B cell (primary cell): ENCODE measurements at regions not wholly inside any gene's neighbourhood (a gene's known extent, or its start where the extent isn't known, plus 50 kb on each side); places are given as distances from the start of the nearest gene placed in this dataset.

Source experiments
- ATAC-seq: fragments of 200-7000 bp; cut with Tn5 transposase; one replicate; pipeline ENCODE4 v1.10.0; 2021; ENCODE audit warnings: low read depth, mild to moderate bottlenecking, moderate number of reproducible peaks, moderate library complexity
- CTCF ChIA-PET: fragments of 350-600 bp; sonication (Branson Sonifier 250); formaldehyde crosslinking; loops from one replicate; lab custom pipeline; 2021; ENCODE audit warnings: antibody characterized with exemption, inconsistent platforms; lab: Charles Lee
- POLR2A ChIA-PET: fragments of 350-600 bp; sonication (Branson Sonifier 250); formaldehyde crosslinking; loops from one replicate; lab custom pipeline; 2021; ENCODE audit warnings: antibody characterized with exemption; lab: Charles Lee
- DNase-seq: peaks from one replicate; pipeline ENCODE4 v3.0.0; 2013
- H2AFZ ChIP-seq: 2 replicates; pipeline ENCODE4 v1.6.1; 2012; ENCODE audit warnings: mild to moderate bottlenecking, low read depth, low read length; ENCODE audit not compliant: insufficient read depth, poor library complexity, severe bottlenecking
- H3K27ac ChIP-seq, 2 donors: 1 replicate in 1 of 2; 2 replicates in 1 of 2; pipeline ENCODE4 v1.5.1; 2012 to 2013; ENCODE audit warnings: low read length in 2 of 2, mild to moderate bottlenecking in 2 of 2, moderate library complexity in 1 of 2
- H3K27me3 ChIP-seq, 4 experiments: fragments of 200-600 bp in 1 of 4; sonication (generic) in 1 of 4; replicated peaks in 1 of 4; 1 replicate in 2 of 4; 2 replicates in 2 of 4; pipeline versions ENCODE4 v1.6.1 to v1.7.0; 2013 to 2016; ENCODE audit warnings: low read length in 3 of 4, mild to moderate bottlenecking in 2 of 4, mixed read lengths in 1 of 4, moderate library complexity in 1 of 4; ENCODE audit not compliant: insufficient read depth in 4 of 4, control insufficient read depth in 3 of 4; ENCODE audit errors: control extremely low read depth in 1 of 4
- H3K36me3 ChIP-seq, 2 experiments: replicated peaks in 1 of 2; 1 replicate in 1 of 2; 2 replicates in 1 of 2; pipeline versions ENCODE4 v1.6.1 to v1.7.1; 2013; ENCODE audit warnings: low read length in 1 of 2; ENCODE audit not compliant: insufficient read depth in 2 of 2, control insufficient read depth in 1 of 2; ENCODE audit errors: control extremely low read depth in 1 of 2, extremely low read depth in 1 of 2
- H3K4me1 ChIP-seq, 2 donors: fragments of 200-600 bp in 1 of 2; sonication (generic) in 1 of 2; 1 replicate in 1 of 2; 2 replicates in 1 of 2; pipeline versions ENCODE4 v1.5.1 to v1.6.1; 2013 to 2017; ENCODE audit warnings: low read length in 2 of 2; ENCODE audit not compliant: control insufficient read depth in 2 of 2, insufficient read depth in 2 of 2
- H3K4me2 ChIP-seq: replicated peaks from 2 replicates; pipeline ENCODE3; 2012; ENCODE audit warnings: mild to moderate bottlenecking, low read depth, low read length; ENCODE audit not compliant: poor library complexity, severe bottlenecking
- H3K4me3 ChIP-seq, 5 experiments: fragments of 200-600 bp in 1 of 5; sonication (generic) in 1 of 5; 1 replicate in 3 of 5; 2 replicates in 2 of 5; pipeline versions ENCODE4 v1.5.1 to v1.7.0; 2011 to 2016; ENCODE audit warnings: low read length in 4 of 5, mild to moderate bottlenecking in 4 of 5, low read depth in 2 of 5, control low read depth in 1 of 5, moderate library complexity in 1 of 5; ENCODE audit not compliant: insufficient read depth in 1 of 5; ENCODE audit errors: control extremely low read depth in 1 of 5, extremely low read depth in 1 of 5
- H3K79me2 ChIP-seq: fragments of 200-600 bp; sonication (generic); one replicate; pipeline ENCODE4 v1.6.0; 2016; ENCODE audit warnings: low read length; ENCODE audit not compliant: control insufficient read depth, insufficient read depth
- H3K9ac ChIP-seq: fragments of 200-600 bp; sonication (generic); 2 replicates; pipeline ENCODE4 v1.6.1; 2017; ENCODE audit warnings: mild to moderate bottlenecking, low read length, moderate library complexity
- H3K9me3 ChIP-seq, 3 donors: one replicate each; pipeline versions ENCODE4 v1.6.1 to v1.7.1; 2013; ENCODE audit warnings: low read length in 2 of 3; ENCODE audit not compliant: control insufficient read depth in 2 of 3, insufficient read depth in 1 of 3; ENCODE audit errors: control extremely low read depth in 1 of 3
- H4K20me1 ChIP-seq: 2 replicates; pipeline ENCODE4 v1.6.0; 2012; ENCODE audit warnings: mild to moderate bottlenecking, low read length; ENCODE audit not compliant: insufficient read depth, control insufficient read depth, poor library complexity, severe bottlenecking
- H3K27ac Mint-ChIP-seq: one replicate; pipeline ENCODE4 v1.8.0; 2021; ENCODE audit warnings: mixed read lengths
- H3K27me3 Mint-ChIP-seq: one replicate; pipeline ENCODE4 v1.8.0; 2021; ENCODE audit warnings: mixed read lengths
- H3K4me1 Mint-ChIP-seq: one replicate; pipeline ENCODE4 v1.8.0; 2021; ENCODE audit warnings: mixed read lengths
- H3K4me3 Mint-ChIP-seq: one replicate; pipeline ENCODE4 v1.8.0; 2021; ENCODE audit warnings: mixed read lengths
- H3K9me3 Mint-ChIP-seq: one replicate; pipeline ENCODE4 v1.8.0; 2022; ENCODE audit warnings: mixed read lengths; ENCODE audit not compliant: insufficient read depth
- CTCF ChIP-seq: fragments of 200-600 bp; IDR thresholded peaks from one replicate; pipeline ENCODE4 v1.8.0; 2022; ENCODE audit warnings: antibody characterized with exemption, mild to moderate bottlenecking
- EZH2 ChIP-seq: IDR thresholded peaks from 2 replicates; pipeline ENCODE4 v1.6.1; 2012; ENCODE audit warnings: borderline replicate concordance, low read depth, mild to moderate bottlenecking, moderate library complexity, low read length; ENCODE audit not compliant: insufficient read depth, poor library complexity, severe bottlenecking
- WGBS: methylation state at CpG from one replicate; pipeline ENCODE4 v1.1.5; 2013; ENCODE audit warnings: missing lambda C conversion rate; ENCODE audit not compliant: insufficient coverage; 5-methylcytosine and 5-hydroxymethylcytosine counted together
- intact Hi-C: fragments of 100-400 bp; cut with micrococcal nuclease; formaldehyde crosslinking; loops from one replicate; pipeline ENCODE4 v1.10.0; 2022

GRCh38 chr1:56220021-56220420 is 359.3 kb downstream of the PLPP3 start:
- TF ChIP-seq EZH2 (no peak), CTCF (no peak)
- ChIA-PET CTCF (no interaction called here), POLR2A (no interaction called here)
- peaks cover 20% of the 10 kb centered on the region for H3K27me3 Mint-ChIP-seq
- H3K27ac ChIP-seq: no peak overlapping the region
- H3K4me3 ChIP-seq: no peak overlapping the region
- H3K9me3 ChIP-seq: no peaks in the 10 kb centered on the region
- H3K36me3 ChIP-seq: no peaks in the 10 kb centered on the region
- H2AFZ ChIP-seq: no peak overlapping the region
- no peaks in the 10 kb centered on the region for H3K9me3 Mint-ChIP-seq
- H3K4me1 Mint-ChIP-seq: no peaks in the 10 kb centered on the region
- intact Hi-C loops: no loop called here
- H3K4me2 ChIP-seq: no peak overlapping the region
- H3K9ac ChIP-seq: no peak overlapping the region
- no peaks in the 10 kb centered on the region for H3K27me3 ChIP-seq
- H4K20me1 ChIP-seq: no peaks in the 10 kb centered on the region
- 71% methylated on average over 1 of the region's 4 CpGs for WGBS
- H3K4me3 Mint-ChIP-seq: no peak overlapping the region
- no peaks in the 10 kb centered on the region for H3K4me1 ChIP-seq
- ATAC-seq (no peak), DNase-seq (no peak)
- H3K27ac Mint-ChIP-seq: no peak overlapping the region
- no peaks in the 10 kb centered on the region for H3K79me2 ChIP-seq

GRCh38 chr1:56218023-56218422 is 361.3 kb downstream of the PLPP3 start:
- ChIA-PET CTCF (no interaction called here), POLR2A (no interaction called here)
- no peak overlapping the region for H2AFZ ChIP-seq
- no peaks in the 10 kb centered on the region for H3K4me1 Mint-ChIP-seq
- H3K4me3 Mint-ChIP-seq: no peak overlapping the region
- WGBS: no CpG with 5 or more reads among the region's 4 CpGs
- no peak overlapping the region for H3K27ac ChIP-seq
- no peak overlapping the region for H3K4me3 ChIP-seq
- H3K79me2 ChIP-seq: no peaks in the 10 kb centered on the region
- no peak overlapping the region for H3K4me2 ChIP-seq
- no peak for DNase-seq
- no peak overlapping the region for H3K9ac ChIP-seq
- H4K20me1 ChIP-seq: no peaks in the 10 kb centered on the region
- H3K36me3 ChIP-seq: no peaks in the 10 kb centered on the region
- H3K9me3 ChIP-seq: no peaks in the 10 kb centered on the region
- H3K27me3 Mint-ChIP-seq: peaks cover 19% of the 10 kb centered on the region
- no peak for TF ChIP-seq EZH2
- TF ChIP-seq CTCF: no peak
- no peaks in the 10 kb centered on the region for H3K9me3 Mint-ChIP-seq
- H3K27ac Mint-ChIP-seq: no peak overlapping the region
- intact Hi-C loops: no loop called here
- no peaks in the 10 kb centered on the region for H3K4me1 ChIP-seq
- no peaks in the 10 kb centered on the region for H3K27me3 ChIP-seq
- ATAC-seq: no peak
